GOT3 (cell line): ENCODE measurements at regions not wholly inside any gene's neighbourhood (a gene's known extent, or its start where the extent isn't known, plus 50 kb on each side); places are given as distances from the start of the nearest gene placed in this dataset.
"Not testable (repeated sequence)": the region's sequence is repeated elsewhere in the genome, so short reads cannot be mapped to it uniquely, and the experiment has no call there.

Experiments
- DNase-seq: peaks from one replicate; lab custom pipeline; 2025; ENCODE audit warnings: mixed read lengths; lab: John Stamatoyannopoulos, UW

- not testable (repeated sequence) for DNase-seq
These were observed 330.1 kb upstream of the FRG1 start for GRCh38 chr4:189610571-189610970.

GRCh38 chr4:189613207-189613606 lies 327.5 kb upstream of the FRG1 start:
- DNase-seq = no peak

- no peak for DNase-seq
These were observed 325.4 kb upstream of the FRG1 start for GRCh38 chr4:189615217-189615663.

DNA sequence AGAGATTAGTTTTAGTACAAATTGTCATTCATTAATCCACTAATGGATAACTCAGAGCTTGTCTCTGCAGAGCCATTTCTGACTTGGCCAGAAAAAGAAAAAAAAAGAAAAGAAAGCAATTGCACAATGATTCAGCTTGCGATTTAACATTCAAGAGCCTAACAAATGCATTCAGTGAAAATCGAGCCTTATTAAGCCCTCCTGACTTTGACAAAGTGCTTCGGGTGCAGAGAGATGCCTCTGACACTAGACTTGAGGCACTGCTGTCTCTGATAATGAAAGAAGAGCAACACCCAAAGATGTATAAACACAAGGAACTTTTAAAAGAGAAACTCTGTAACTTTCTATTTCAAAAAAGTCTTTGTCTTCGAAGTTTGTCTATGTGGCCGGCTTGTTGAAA lies 322.9 kb upstream of the FRG1 start:
- DNase-seq = not testable (repeated sequence)

DNA sequence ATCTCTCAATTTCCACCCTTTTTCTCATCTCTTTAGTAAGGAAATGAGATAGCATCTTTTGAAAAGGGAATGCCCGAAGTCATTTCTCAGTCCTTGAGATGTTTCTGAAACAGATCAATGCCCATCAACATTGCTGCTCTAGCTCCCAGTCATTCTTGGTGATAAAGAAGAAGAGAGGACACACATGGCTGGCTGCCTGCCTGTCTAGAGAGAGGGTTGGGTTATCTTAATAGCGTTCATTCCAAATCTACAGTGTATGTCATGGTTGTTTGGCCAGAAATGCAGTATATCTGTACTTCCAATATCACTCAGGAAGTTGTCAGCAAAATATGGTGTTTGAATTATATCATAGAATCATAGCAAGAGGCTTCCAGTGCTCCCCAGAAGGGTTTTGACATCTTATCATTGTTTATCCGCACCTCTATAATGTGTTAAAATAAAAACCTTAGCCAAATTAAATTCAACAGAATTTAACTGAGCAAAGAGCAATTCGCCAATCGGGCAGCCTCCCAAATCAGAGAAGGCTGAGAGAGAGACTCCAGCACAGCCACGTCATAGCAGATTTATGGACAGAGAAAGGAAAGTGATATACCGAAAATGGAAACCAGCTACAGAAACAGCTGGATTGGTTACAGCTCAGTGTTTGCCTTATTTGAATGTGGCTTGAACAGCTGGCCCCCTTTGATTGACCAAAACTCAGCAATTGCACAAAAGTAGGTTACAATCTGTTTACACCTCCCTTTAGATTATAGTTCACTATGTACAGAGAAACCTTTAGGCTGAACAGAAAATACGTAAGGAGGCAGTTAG lies 321.0 kb upstream of the FRG1 start:
- not testable (repeated sequence) for DNase-seq

DNA sequence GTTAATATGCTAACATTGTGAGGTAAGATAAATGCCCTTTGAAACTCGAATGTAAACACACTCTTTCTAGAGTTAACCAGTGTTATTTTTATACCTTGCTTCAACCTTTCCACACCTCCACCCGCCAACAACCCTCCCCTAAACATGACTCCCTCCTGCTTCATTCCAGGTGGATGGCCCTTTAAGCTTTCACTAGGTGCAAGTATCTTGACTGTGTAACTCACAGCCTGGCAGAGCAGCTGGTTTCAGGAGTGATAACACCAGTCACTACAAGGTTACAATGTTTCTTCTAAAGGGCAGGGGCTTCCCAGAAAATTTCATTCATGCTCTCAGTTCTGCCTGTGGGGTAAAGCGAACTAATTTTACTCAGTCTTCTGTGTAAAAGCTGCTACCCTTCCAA lies 318.1 kb upstream of the FRG1 start:
- not testable (repeated sequence) for DNase-seq

DNA sequence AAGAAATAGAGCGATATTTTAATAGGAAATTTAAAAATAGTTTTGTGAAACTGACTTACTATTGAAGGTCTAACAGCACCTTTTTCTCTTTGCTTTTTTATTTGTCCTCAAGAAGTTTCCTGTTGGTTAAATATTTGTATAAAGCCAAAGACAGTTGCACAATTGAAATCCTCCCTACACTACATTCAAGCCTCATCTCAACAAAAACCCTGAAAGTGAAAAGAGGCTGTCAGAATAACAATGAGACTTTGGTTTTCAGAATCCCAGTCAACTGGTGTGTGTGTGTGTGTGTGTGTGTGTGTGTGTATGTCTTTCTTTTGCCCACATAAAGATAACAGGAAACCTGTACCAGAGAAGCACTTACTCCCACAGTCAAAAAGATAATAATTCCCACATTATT lies 313.6 kb upstream of the FRG1 start:
- not testable (repeated sequence) for DNase-seq

DNA sequence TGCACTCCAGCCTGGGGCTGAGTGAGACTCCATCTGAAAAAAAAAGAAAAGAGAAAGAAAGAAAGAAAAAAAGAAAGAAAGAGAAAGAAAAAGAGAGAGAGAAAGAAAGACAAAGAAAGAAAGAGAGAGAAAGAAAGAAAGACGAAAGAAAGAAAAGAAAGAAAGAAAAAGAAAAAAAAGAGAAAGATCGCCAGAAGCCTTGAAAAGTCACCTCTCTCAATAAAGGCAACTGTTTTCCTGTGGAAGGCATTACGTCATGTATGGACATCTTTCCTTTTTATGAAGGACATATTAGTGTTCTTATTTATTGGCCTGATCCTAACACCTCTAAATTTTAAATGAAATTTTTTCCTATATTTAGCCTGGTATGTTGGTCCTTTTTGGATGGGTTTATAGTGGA lies 310.9 kb upstream of the FRG1 start:
- DNase-seq = not testable (repeated sequence)

DNA sequence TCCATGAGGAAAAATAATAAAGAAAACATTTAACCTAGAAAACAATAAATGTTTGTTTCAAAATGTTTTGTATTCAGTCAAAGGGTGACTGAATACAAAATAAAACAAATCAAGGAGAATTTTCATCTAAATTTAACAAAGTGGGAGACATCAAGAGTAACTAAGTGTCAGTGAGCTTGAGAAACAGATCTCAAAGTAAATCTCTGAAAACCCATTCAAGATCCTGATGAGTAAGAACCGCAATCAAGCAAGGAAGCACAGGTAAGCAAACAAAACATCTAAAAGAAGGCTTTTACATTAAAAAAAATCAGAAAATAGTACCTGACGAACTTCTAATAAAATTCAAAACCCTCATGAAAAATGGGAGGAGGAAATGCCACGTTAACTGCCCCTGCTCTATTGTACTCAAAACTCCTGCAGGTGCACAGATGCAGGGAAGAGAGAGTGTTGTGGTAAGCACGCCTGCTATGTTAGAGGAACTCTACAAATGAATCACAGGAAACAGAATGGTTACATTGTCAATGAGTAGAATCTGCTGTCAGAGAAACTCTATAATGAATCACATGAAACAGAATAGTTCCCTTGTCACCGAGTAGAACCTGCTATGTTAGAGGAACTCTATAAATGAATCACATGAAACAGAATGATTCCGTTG lies 309.6 kb upstream of the FRG1 start:
- DNase-seq = not testable (repeated sequence)

DNA sequence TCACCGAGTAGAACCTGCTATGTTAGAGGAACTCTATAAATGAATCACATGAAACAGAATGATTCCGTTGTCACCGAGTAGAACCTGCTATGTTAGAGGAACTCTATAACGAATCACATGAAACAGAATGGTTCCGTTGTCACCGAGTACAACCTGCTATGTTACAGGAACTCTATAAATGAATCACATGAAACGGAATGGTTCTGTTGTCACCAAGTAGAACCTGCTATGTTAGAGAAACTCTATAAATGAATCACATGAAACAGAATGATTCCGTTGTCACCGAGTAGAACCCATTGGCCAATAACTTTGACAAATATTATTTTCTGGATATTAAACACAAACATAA lies 309.1 kb upstream of the FRG1 start:
- DNase-seq = not testable (repeated sequence)

DNA sequence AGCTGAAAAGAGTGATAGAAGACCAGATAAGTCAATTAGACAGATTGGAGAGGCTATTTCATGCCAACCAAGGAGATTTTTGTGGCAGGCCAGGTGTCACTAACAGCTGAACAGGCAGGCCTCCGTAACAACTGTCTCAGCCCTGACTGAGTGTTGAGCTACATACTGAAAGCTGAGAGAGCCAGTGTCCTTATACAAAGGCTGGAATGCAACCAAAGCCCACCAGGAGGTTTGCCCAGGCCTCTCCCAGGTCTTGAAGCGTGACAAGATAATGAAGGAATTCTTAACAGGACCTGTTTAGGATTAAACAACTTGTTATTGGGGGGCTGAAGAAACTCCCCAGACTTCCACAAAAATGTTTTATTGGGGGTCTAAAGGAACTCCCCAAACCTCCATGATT lies 290.2 kb upstream of the FRG1 start:
- not testable (repeated sequence) for DNase-seq

DNA sequence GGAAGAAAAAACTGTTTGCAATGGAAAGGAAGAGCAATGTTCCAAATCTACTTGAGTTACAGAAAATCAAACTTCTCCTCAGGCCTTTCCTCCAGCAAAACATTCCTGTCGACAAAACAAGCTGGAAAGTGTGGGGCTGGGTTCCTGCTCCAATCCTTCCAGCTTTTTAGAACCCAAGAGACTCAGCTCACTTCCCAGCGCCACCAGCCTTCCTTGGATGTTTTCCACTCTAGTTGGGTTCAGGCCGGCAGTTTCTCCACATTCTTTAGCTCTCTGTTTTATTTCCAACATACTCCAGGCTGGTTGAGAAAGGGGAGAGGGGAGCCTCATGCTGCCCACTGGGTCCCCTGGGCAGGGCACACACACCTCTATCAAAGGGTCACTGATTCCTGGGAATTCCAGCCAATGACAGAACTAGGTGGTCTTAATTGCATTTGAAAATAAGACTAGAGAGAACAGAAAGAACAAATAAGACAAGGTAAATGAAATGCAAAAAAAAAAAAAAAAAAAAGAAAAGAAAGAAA lies 287.5 kb upstream of the FRG1 start:
- not testable (repeated sequence) for DNase-seq

GRCh38 chr4:189653983-189654382 lies 286.7 kb upstream of the FRG1 start:
- DNase-seq = not testable (repeated sequence)

DNA sequence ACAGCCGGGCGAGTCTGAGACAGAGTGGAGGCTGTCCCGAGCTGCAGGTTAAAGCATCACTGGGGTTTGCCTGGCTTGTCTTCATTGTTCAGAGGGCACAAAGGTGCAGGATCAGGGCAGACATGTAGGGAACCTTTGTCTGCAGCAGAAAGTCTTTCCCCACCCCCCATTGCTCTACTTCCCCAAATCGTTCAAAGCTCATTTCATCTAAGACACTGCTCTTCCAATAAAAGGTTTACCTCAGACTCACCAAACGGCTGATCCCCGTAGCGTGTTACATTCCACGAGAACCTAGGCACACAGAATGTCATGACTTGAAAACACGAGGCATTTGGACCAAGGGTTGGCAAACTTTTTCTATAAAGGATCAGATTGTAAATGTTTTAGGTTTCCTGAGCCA lies 286.3 kb upstream of the FRG1 start:
- DNase-seq = not testable (repeated sequence)

DNA sequence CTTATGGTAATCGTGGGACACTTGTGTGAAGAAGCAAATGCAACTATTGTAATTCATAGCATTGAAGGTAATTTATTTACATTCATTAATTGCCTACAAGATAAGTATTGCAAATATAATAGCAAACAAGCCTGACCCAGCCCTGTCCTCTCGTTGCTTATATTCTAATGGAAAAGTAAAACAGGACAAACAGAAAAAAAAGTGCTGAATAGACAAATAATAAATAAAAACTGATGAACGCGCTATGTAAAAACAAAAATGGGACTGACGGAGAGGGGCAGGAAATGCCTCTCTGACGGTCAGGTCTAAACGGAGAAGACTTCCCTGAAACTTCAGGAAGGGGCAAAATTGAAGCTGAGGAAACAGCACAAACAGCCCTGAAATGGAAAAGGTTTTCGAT lies 284.9 kb upstream of the FRG1 start:
- DNase-seq = not testable (repeated sequence)

DNA sequence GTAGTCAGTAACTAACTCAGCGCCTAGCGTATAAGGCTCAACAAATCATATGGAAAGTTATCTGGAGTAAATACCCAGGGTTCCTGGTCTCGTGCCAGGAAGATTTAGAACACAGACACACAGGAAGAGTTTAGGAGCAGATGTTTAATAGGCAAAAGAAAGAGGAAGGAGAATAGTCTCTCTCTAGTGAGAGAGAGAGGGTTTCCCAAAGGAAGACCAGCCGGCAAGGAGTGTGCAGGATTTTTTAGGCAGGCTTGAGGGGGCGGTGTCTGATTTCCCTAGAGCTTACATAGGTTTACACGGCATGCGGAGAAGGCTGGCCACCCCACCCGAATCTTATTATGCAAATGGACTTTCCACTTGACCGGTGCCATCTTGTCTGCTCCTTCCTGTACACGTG lies 284.0 kb upstream of the FRG1 start:
- no peak for DNase-seq

- not testable (repeated sequence) for DNase-seq
These were observed 282.4 kb upstream of the FRG1 start for GRCh38 chr4:189658259-189658658.

- DNase-seq = not testable (repeated sequence)
These were observed 281.8 kb upstream of the FRG1 start for GRCh38 chr4:189658831-189659230.

GRCh38 chr4:189659287-189659686 lies 281.4 kb upstream of the FRG1 start:
- no peak for DNase-seq

GRCh38 chr4:189660722-189661360 lies 279.8 kb upstream of the FRG1 start:
- DNase-seq = no peak

DNA sequence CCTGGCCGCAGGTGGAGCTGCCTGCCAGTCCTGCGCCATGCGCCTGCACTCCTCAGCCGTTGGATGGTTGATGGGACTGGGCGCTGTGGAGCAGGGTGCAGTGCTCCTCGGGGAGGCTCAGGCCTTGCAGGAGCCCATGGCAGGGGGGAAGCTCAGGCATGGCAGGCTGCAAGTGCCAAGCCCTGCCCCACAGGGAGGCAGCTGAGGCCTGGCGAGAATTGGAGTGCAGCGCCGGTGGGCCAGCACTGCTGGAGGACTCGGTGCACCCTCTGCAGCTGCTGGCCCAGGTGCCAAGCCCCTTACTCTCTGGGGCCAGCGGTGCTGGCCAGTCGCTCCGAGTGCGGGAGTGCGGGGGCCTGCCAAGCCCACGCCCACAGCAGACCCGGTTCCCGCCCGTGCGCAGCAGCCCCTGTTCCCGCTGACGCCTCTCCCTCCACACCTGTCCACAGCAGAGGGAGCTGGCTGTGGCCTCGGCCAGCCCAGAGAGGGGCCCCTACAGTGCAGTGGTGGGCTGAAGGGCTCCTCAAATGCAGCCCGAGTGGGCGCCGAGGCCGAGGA lies 275.9 kb upstream of the FRG1 start:
- no peak for DNase-seq

DNA sequence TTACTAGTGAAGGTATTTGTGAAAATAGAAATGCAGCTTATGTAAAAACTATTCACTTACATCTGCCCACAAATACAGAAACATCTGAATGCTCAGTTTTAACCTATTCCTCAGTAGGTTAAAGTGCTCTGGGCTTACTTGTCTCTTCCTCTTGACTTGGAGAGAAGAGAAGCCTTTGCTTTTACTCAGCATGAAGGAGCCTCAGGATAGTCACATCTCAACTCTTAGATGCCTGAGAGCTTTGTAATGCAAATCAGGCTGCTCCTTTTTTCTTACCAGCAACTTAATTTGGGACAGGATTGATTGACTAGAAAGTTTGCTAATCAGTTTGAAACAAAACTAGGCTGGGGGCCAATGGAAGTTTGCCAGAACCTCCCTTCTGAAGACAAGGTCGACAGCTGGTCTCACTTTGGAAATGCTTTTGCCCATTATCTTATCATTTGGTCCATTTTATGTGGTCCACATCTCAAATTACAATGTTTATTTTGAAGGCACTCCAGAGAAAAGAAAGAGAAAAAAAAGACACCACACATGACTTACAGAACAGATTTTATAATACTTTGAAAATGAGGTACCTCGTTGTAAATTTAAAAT lies 274.9 kb upstream of the FRG1 start:
- DNase-seq = not testable (repeated sequence)
